MG63 (cell line): ENCODE measurements at regions not wholly inside any gene's neighbourhood (a gene's known extent, or its start where the extent isn't known, plus 50 kb on each side); places are given as distances from the start of the nearest gene placed in this dataset.

ENCODE experiments used
- DNase-seq: peaks from one replicate; pipeline ENCODE4 v3.0.0-alpha.2; 2020
- H3K27me3 ChIP-seq: fragments of 250-450 bp; sonication (Bioruptor Pico); 2 replicates; pipeline ENCODE4 v1.5.1; 2020; ENCODE audit warnings: mild to moderate bottlenecking, moderate library complexity
- H3K36me3 ChIP-seq: fragments of 250-450 bp; sonication (Bioruptor Pico); 2 replicates; pipeline ENCODE4 v1.5.1; 2020; ENCODE audit warnings: mild to moderate bottlenecking, moderate library complexity
- H3K4me3 ChIP-seq: fragments of 250-450 bp; sonication (Bioruptor Pico); 2 replicates; pipeline ENCODE4 v1.5.1; 2020; ENCODE audit warnings: mild to moderate bottlenecking, moderate library complexity
- H3K9me3 ChIP-seq: fragments of 250-450 bp; sonication (Bioruptor Pico); 2 replicates; pipeline ENCODE4 v1.5.1; 2020; ENCODE audit warnings: mild to moderate bottlenecking, moderate library complexity

GRCh38 chr6:71512256-71512655 lies 223.6 kb downstream of the OGFRL1 start:
- Histone ChIP-seq H3K27me3 (no peaks in the 10 kb centered on the region), H3K36me3 (no peaks in the 10 kb centered on the region), H3K4me3 (no peak overlapping the region), H3K9me3 (no peaks in the 10 kb centered on the region)
- DNase-seq, result no peak

GRCh38 chr6:71513036-71513435 lies 224.4 kb downstream of the OGFRL1 start:
- no peaks in the 10 kb centered on the region for H3K36me3 ChIP-seq

GRCh38 chr6:71523548-71523947 lies 234.9 kb downstream of the OGFRL1 start:
- Histone ChIP-seq H3K4me3 (no peak overlapping the region), H3K27me3 (no peaks in the 10 kb centered on the region), H3K36me3 (no peaks in the 10 kb centered on the region), H3K9me3 (no peaks in the 10 kb centered on the region; the same call in 1 of the 2 replicates)
- no peak for DNase-seq

More at GRCh38 chr6:71513036-71513435, 224.4 kb downstream of the OGFRL1 start:
- DNase-seq, result no peak
- Histone ChIP-seq H3K27me3 (no peaks in the 10 kb centered on the region), H3K4me3 (no peak overlapping the region), H3K9me3 (no peaks in the 10 kb centered on the region)

GRCh38 chr6:71524201-71524600 lies 235.6 kb downstream of the OGFRL1 start:
- H3K36me3 ChIP-seq, result no peaks in the 10 kb centered on the region
- no peak for DNase-seq
- no peaks in the 10 kb centered on the region; the same call in 1 of the 2 replicates for H3K9me3 ChIP-seq
- H3K4me3 ChIP-seq, result no peak overlapping the region
- no peaks in the 10 kb centered on the region for H3K27me3 ChIP-seq

- no peak for DNase-seq
- Histone ChIP-seq H3K9me3 (no peaks in the 10 kb centered on the region), H3K27me3 (no peaks in the 10 kb centered on the region), H3K36me3 (no peaks in the 10 kb centered on the region), H3K4me3 (no peak overlapping the region)
Measured at GRCh38 chr6:71527886-71528285, 239.3 kb downstream of the OGFRL1 start.

GRCh38 chr6:71529026-71529425 lies 240.4 kb downstream of the OGFRL1 start:
- no peaks in the 10 kb centered on the region for H3K9me3 ChIP-seq
- H3K27me3 ChIP-seq, result no peaks in the 10 kb centered on the region
- DNase-seq, result no peak
- H3K4me3 ChIP-seq, result no peak overlapping the region
- H3K36me3 ChIP-seq, result no peaks in the 10 kb centered on the region

GRCh38 chr6:71529769-71530168 lies 241.2 kb downstream of the OGFRL1 start:
- no peak for DNase-seq
- H3K9me3 ChIP-seq, result no peaks in the 10 kb centered on the region
- no peaks in the 10 kb centered on the region for H3K27me3 ChIP-seq
- H3K4me3 ChIP-seq, result no peak overlapping the region
- no peaks in the 10 kb centered on the region for H3K36me3 ChIP-seq

GRCh38 chr6:71531006-71531405 lies 242.4 kb downstream of the OGFRL1 start:
- Histone ChIP-seq H3K36me3 (no peaks in the 10 kb centered on the region), H3K27me3 (no peaks in the 10 kb centered on the region), H3K4me3 (no peak overlapping the region), H3K9me3 (no peaks in the 10 kb centered on the region)
- no peak for DNase-seq

GRCh38 chr6:71531841-71532240 lies 243.2 kb downstream of the OGFRL1 start:
- Histone ChIP-seq H3K27me3 (no peaks in the 10 kb centered on the region), H3K4me3 (no peak overlapping the region), H3K9me3 (peaks cover under 1% of the 10 kb centered on the region; the same call in 1 of the 2 replicates), H3K36me3 (no peaks in the 10 kb centered on the region)
- DNase-seq, result peak; percentile 39

- Histone ChIP-seq H3K9me3 (peaks cover 4% of the 10 kb centered on the region; the same call in 1 of the 2 replicates), H3K36me3 (no peaks in the 10 kb centered on the region), H3K4me3 (no peak overlapping the region), H3K27me3 (no peaks in the 10 kb centered on the region)
- no peak for DNase-seq
Measured at GRCh38 chr6:71533939-71534379, 245.3 kb downstream of the OGFRL1 start.

GRCh38 chr6:71534921-71535320 lies 246.3 kb downstream of the OGFRL1 start:
- Histone ChIP-seq H3K9me3 (peaks cover 4% of the 10 kb centered on the region; the same call in 1 of the 2 replicates), H3K36me3 (no peaks in the 10 kb centered on the region), H3K27me3 (no peaks in the 10 kb centered on the region), H3K4me3 (no peak overlapping the region)
- DNase-seq, result no peak

- peaks cover 4% of the 10 kb centered on the region; the same call in 1 of the 2 replicates for H3K9me3 ChIP-seq
- no peaks in the 10 kb centered on the region for H3K27me3 ChIP-seq
- no peaks in the 10 kb centered on the region for H3K36me3 ChIP-seq
- H3K4me3 ChIP-seq, result no peak overlapping the region
- peak; percentile 33 for DNase-seq
Measured at GRCh38 chr6:71537717-71538116, 249.1 kb downstream of the OGFRL1 start.

- H3K36me3 ChIP-seq, result no peaks in the 10 kb centered on the region
- H3K4me3 ChIP-seq, result no peak overlapping the region
- no peaks in the 10 kb centered on the region; the same call in 1 of the 2 replicates for H3K9me3 ChIP-seq
- no peak for DNase-seq
- H3K27me3 ChIP-seq, result no peaks in the 10 kb centered on the region
Measured at GRCh38 chr6:71544028-71544427, 255.4 kb downstream of the OGFRL1 start.

- Histone ChIP-seq H3K9me3 (no peaks in the 10 kb centered on the region), H3K4me3 (no peak overlapping the region), H3K27me3 (no peaks in the 10 kb centered on the region), H3K36me3 (no peaks in the 10 kb centered on the region)
- DNase-seq, result no peak
Measured at GRCh38 chr6:71544906-71545305, 256.3 kb downstream of the OGFRL1 start.

GRCh38 chr6:71545905-71546304 lies 257.3 kb downstream of the OGFRL1 start:
- no peaks in the 10 kb centered on the region for H3K36me3 ChIP-seq
- no peaks in the 10 kb centered on the region for H3K9me3 ChIP-seq

GRCh38 chr6:71551798-71552197 lies 263.2 kb downstream of the OGFRL1 start:
- no peak overlapping the region for H3K4me3 ChIP-seq
- no peaks in the 10 kb centered on the region; the same call in 1 of the 2 replicates for H3K9me3 ChIP-seq
- DNase-seq, result no peak
- no peaks in the 10 kb centered on the region for H3K36me3 ChIP-seq
- no peaks in the 10 kb centered on the region for H3K27me3 ChIP-seq

More at GRCh38 chr6:71545905-71546304, 257.3 kb downstream of the OGFRL1 start:
- no peak overlapping the region for H3K4me3 ChIP-seq
- DNase-seq, result no peak
- H3K27me3 ChIP-seq, result no peaks in the 10 kb centered on the region

GRCh38 chr6:71556141-71556540 lies 267.5 kb downstream of the OGFRL1 start:
- no peaks in the 10 kb centered on the region; the same call in 1 of the 2 replicates for H3K9me3 ChIP-seq
- no peaks in the 10 kb centered on the region for H3K36me3 ChIP-seq
- DNase-seq, result no peak
- H3K4me3 ChIP-seq, result no peak overlapping the region
- H3K27me3 ChIP-seq, result no peaks in the 10 kb centered on the region

- Histone ChIP-seq H3K36me3 (no peaks in the 10 kb centered on the region), H3K4me3 (no peak overlapping the region), H3K9me3 (no peaks in the 10 kb centered on the region; the same call in 1 of the 2 replicates), H3K27me3 (no peaks in the 10 kb centered on the region)
- DNase-seq, result no peak
Measured at GRCh38 chr6:71558974-71559373, 270.4 kb downstream of the OGFRL1 start.

- Histone ChIP-seq H3K36me3 (no peaks in the 10 kb centered on the region), H3K27me3 (no peaks in the 10 kb centered on the region)
- DNase-seq, result no peak
Measured at GRCh38 chr6:71567562-71567961, 279.0 kb downstream of the OGFRL1 start.

More at GRCh38 chr6:71567562-71567961, 279.0 kb downstream of the OGFRL1 start:
- no peaks in the 10 kb centered on the region for H3K9me3 ChIP-seq
- H3K4me3 ChIP-seq, result no peak overlapping the region
